Esophagus squamous epithelium (tissue), 5 donors: ENCODE measurements at regions not wholly inside any gene's neighbourhood (a gene's known extent, or its start where the extent isn't known, plus 50 kb on each side); places are given as distances from the start of the nearest gene placed in this dataset.

Source experiments
- DNase-seq: peaks from one replicate; lab custom pipeline; 2025; lab: John Stamatoyannopoulos, UW
- H3K27ac ChIP-seq, 4 donors: fragments of 200-600 bp; sonication (generic); one replicate each; pipeline ENCODE4 v1.5.1; 2016 to 2019; ENCODE audit warnings: mild to moderate bottlenecking in 1 of 4
- H3K27me3 ChIP-seq, 4 donors: fragments of 200-600 bp; sonication (generic); 1 replicate in 3 of 4; 2 replicates in 1 of 4; pipeline versions ENCODE4 v1.5.1 to v1.6.0; 2017 to 2021; ENCODE audit warnings: antibody characterized with exemption in 1 of 4
- H3K36me3 ChIP-seq, 3 donors: fragments of 200-600 bp; sonication (generic); one replicate each; pipeline ENCODE4 v1.5.1; 2016 to 2019
- H3K4me1 ChIP-seq, 3 donors: fragments of 200-600 bp; sonication (generic); one replicate each; pipeline ENCODE4 v1.5.1; 2017 to 2019
- H3K4me3 ChIP-seq, 4 donors: fragments of 200-600 bp; sonication (generic); 1 replicate in 3 of 4; 2 replicates in 1 of 4; pipeline ENCODE4 v1.5.1; 2016 to 2019; ENCODE audit warnings: mild to moderate bottlenecking in 2 of 4, moderate library complexity in 1 of 4
- H3K9me3 ChIP-seq, 3 donors: fragments of 200-600 bp; sonication (generic); one replicate each; pipeline ENCODE4 v1.5.1; 2016 to 2019
- POLR2A ChIP-seq, 4 donors: fragments of 450-650 bp; IDR thresholded peaks; one replicate each; pipeline ENCODE4 v1.6.1; 2017; ENCODE audit warnings: antibody characterized with exemption in 4 of 4, mild to moderate bottlenecking in 4 of 4, moderate library complexity in 3 of 4
- WGBS, 2 donors: methylation state at CpG; one replicate each; pipeline ENCODE4 v1.1.5; 2018; 5-methylcytosine and 5-hydroxymethylcytosine counted together
- intact Hi-C: fragments of 100-400 bp; cut with DNase I; formaldehyde crosslinking; loops from one replicate; pipeline ENCODE4 v1.15.0; 2022
- TF ChIP-seq, protein P1 (sequence below), 6 experiments: fragments of 450-650 bp in 4 of 6; fragments of 200-600 bp in 2 of 6; sonication (generic) in 2 of 6; IDR thresholded peaks; one replicate each; pipeline ENCODE4 v1.5.1; 2016 to 2019; ENCODE audit warnings: antibody characterized with exemption in 6 of 6, mild to moderate bottlenecking in 4 of 6, moderate library complexity in 4 of 6
- donor health status: DM: yes; HTN: yes; CAD: no.

- H3K4me3 ChIP-seq = no peak overlapping the region
- no peaks in the 10 kb centered on the region for H3K27me3 ChIP-seq
- intact Hi-C loops = no loop called here
- H3K9me3 ChIP-seq = no peaks in the 10 kb centered on the region
- no peaks in the 10 kb centered on the region for H3K4me1 ChIP-seq
- no peak for TF ChIP-seq POLR2A (IDR thresholded peaks at IDR 0.05)
- TF ChIP-seq, protein P1, sequence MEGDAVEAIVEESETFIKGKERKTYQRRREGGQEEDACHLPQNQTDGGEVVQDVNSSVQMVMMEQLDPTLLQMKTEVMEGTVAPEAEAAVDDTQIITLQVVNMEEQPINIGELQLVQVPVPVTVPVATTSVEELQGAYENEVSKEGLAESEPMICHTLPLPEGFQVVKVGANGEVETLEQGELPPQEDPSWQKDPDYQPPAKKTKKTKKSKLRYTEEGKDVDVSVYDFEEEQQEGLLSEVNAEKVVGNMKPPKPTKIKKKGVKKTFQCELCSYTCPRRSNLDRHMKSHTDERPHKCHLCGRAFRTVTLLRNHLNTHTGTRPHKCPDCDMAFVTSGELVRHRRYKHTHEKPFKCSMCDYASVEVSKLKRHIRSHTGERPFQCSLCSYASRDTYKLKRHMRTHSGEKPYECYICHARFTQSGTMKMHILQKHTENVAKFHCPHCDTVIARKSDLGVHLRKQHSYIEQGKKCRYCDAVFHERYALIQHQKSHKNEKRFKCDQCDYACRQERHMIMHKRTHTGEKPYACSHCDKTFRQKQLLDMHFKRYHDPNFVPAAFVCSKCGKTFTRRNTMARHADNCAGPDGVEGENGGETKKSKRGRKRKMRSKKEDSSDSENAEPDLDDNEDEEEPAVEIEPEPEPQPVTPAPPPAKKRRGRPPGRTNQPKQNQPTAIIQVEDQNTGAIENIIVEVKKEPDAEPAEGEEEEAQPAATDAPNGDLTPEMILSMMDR (IDR thresholded peaks at IDR 0.05) = no peak
- H3K36me3 ChIP-seq = no peaks in the 10 kb centered on the region
- no peak for DNase-seq
- H3K27ac ChIP-seq = no peak overlapping the region
Measured at GRCh38 chr5:93967923-93968322, 226.5 kb upstream of the POU5F2 start.

DNA sequence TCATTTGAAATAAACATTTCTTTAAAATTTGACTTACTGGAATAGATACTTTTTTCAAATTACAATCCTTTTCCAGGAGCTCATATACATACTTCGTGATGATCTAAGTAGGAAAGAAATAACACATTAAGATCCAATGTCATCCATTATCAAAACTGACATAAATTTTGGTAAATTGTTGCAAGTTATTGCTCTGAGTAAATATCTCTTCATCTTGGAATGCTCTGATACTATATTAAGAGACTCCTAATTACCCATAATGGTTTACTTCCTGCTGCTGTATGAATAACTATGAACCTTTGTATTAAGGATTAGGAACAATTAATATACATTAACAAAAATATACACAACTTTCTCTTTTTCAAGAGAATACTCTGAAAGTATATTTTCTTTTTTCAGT lies 223.0 kb upstream of the POU5F2 start:
- WGBS, 2 donors = 89 to 97% methylated on average over 1 of the region's 1 CpG
- no peak overlapping the region for H3K27ac ChIP-seq
- no peak for DNase-seq
- H3K4me3 ChIP-seq = no peak overlapping the region
- H3K9me3 ChIP-seq = no peaks in the 10 kb centered on the region
- H3K4me1 ChIP-seq = no peaks in the 10 kb centered on the region
- intact Hi-C loops = no loop called here
- TF ChIP-seq, protein P1 (IDR thresholded peaks at IDR 0.05) = no peak
- TF ChIP-seq POLR2A (IDR thresholded peaks at IDR 0.05) = no peak
- H3K27me3 ChIP-seq = no peaks in the 10 kb centered on the region
- no peaks in the 10 kb centered on the region for H3K36me3 ChIP-seq

DNA sequence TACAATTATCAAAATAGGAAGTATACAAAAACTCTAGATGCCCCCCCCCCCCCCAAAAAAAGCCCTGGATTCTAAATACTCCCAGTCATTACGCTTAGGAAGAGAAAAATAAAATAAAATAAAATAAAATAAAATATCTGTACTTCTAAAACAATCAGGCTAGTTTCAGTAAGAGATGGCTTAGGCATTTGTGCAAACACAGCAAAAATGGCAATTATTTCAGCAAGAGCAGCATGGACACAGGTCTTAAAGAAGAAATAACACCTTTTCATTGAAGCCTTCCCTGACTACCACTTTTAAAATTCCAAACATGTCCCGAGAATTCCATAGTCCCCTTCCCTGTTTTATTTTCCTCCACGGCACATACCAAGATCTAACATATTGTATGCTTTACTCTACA lies 218.6 kb upstream of the POU5F2 start:
- no peak overlapping the region for H3K4me3 ChIP-seq
- 79 to 93% methylated on average over 3 of the region's 3 CpGs for whole genome bisulfite sequencing, 2 donors

DNA sequence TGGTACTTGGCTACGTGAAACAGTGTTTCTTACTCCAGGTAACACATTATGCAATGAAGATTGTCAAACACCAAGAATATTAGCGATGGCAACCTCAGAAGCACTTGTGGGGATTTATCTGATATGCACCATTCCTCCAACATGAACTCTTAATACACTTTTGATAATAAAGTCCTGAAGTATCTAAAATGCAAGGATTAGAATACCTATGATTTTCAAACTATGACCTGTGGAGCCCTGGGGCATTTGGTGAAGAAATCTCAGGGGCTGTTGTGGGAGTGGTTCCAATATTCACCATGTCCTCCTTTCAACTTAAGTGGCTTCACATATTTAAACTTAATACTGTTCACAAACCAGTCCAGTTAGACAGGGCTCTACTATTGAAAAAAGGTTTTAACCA lies 214.6 kb upstream of the POU5F2 start:
- H3K4me1 ChIP-seq = no peaks in the 10 kb centered on the region
- peaks cover 0 to 20% (median 0%) of the 10 kb centered on the region in 3 donors for H3K36me3 ChIP-seq
- intact Hi-C loops = no loop called here
- 92 to 93% methylated on average over 2 of the region's 2 CpGs for WGBS, 2 donors
- TF ChIP-seq POLR2A (IDR thresholded peaks at IDR 0.05) = no peak
- H3K27ac ChIP-seq = no peak overlapping the region
- no peaks in the 10 kb centered on the region for H3K9me3 ChIP-seq
- no peak overlapping the region for H3K4me3 ChIP-seq
- H3K27me3 ChIP-seq = no peaks in the 10 kb centered on the region
- no peak for DNase-seq

More for the DNA sequence above, 218.6 kb upstream of the POU5F2 start:
- intact Hi-C loops = no loop called here
- no peak for DNase-seq
- no peaks in the 10 kb centered on the region for H3K27me3 ChIP-seq
- no peaks in the 10 kb centered on the region for H3K4me1 ChIP-seq
- H3K36me3 ChIP-seq = no peaks in the 10 kb centered on the region
- no peaks in the 10 kb centered on the region for H3K9me3 ChIP-seq
- TF ChIP-seq, protein P1 (IDR thresholded peaks at IDR 0.05) = no peak
- no peak for TF ChIP-seq POLR2A (IDR thresholded peaks at IDR 0.05)
- H3K27ac ChIP-seq = no peak overlapping the region

DNA sequence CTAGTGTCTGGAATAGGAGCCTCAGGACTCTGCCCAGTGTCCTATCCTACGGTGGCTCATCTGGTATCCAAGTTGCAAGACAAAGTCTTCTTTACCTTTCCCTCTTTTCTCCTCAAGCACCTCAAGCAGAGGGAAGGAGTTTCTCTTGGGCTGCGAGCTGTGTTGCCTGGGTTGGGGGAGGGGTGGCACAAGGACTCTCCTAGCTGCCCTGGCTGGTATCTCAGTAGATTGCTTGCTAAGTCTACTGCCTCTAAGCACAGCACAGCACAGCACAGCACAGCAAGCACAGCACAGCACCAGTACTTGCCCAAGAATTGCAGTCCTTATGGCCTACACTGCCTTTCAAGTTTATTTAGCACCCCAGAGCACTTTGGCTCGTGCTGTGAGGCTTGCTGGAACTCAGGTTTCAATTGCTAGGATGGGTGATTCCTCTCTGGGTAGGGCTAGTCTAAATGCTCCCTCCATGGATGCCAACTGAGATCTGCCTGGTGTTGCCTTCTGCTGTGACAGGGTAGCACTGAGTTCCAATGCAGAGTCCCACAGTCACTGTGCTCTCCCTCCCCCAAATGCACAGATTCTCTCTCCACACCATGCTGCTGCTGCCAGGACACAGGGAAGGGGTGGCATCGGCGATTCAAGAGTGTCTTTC lies 213.1 kb upstream of the POU5F2 start:
- intact Hi-C loops = no loop called here

More for the DNA sequence above, 213.1 kb upstream of the POU5F2 start:
- Histone ChIP-seq H3K27ac (no peak overlapping the region), H3K36me3 (peaks cover 0 to 20% (median 0%) of the 10 kb centered on the region in 3 donors), H3K4me3 (no peak overlapping the region), H3K9me3 (no peaks in the 10 kb centered on the region), H3K4me1 (no peaks in the 10 kb centered on the region), H3K27me3 (no peaks in the 10 kb centered on the region)
- TF ChIP-seq, protein P1 (IDR thresholded peaks at IDR 0.05) = no peak
- TF ChIP-seq POLR2A (IDR thresholded peaks at IDR 0.05) = no peak
- no peak for DNase-seq
- 74 to 95% methylated on average over 4 of the region's 5 CpGs for WGBS, 2 donors
